Stimulated activated memory B cell treated with anti-CD40 and anti-IgM and Interleukin-4, amounts not matched to agents 10 μg/mL and 1 μg/mL and 100 μg/mL, for 72 hours (primary cell): ENCODE measurements at regions not wholly inside any gene's neighbourhood (a gene's known extent, or its start where the extent isn't known, plus 50 kb on each side); places are given as distances from the start of the nearest gene placed in this dataset.

Experiments
- ATAC-seq: fragments of 150-1000 bp; cut with Tn5 transposase; 2 replicates; pipeline ENCODE4 v1.10.0; 2021
- H3K27ac Mint-ChIP-seq: one replicate; pipeline ENCODE4 v1.8.0; 2022; ENCODE audit warnings: mild to moderate bottlenecking, mixed read lengths
- H3K27me3 Mint-ChIP-seq: one replicate; pipeline ENCODE4 v1.8.0; 2022; ENCODE audit warnings: mixed read lengths
- H3K36me3 Mint-ChIP-seq: one replicate; pipeline ENCODE4 v1.8.0; 2022; ENCODE audit warnings: mixed read lengths
- H3K4me1 Mint-ChIP-seq: one replicate; pipeline ENCODE4 v1.8.0; 2022; ENCODE audit warnings: mixed read lengths
- H3K4me3 Mint-ChIP-seq: one replicate; pipeline ENCODE4 v1.8.0; 2022; ENCODE audit warnings: mild to moderate bottlenecking, moderate library complexity, mixed read lengths
- H3K9me3 Mint-ChIP-seq: one replicate; pipeline ENCODE4 v1.8.0; 2022; ENCODE audit warnings: mixed read lengths

- no peaks in the 10 kb centered on the region for H3K27me3 Mint-ChIP-seq
- H3K4me1 Mint-ChIP-seq: no peaks in the 10 kb centered on the region
- no peak for ATAC-seq
- peaks cover 9% of the 10 kb centered on the region for H3K9me3 Mint-ChIP-seq
- H3K36me3 Mint-ChIP-seq: no peaks in the 10 kb centered on the region
- H3K4me3 Mint-ChIP-seq: no peak overlapping the region
- H3K27ac Mint-ChIP-seq: no peak overlapping the region
Observed at GRCh38 chr10:2256241-2256640, 518.9 kb upstream of the ADARB2 start.

DNA sequence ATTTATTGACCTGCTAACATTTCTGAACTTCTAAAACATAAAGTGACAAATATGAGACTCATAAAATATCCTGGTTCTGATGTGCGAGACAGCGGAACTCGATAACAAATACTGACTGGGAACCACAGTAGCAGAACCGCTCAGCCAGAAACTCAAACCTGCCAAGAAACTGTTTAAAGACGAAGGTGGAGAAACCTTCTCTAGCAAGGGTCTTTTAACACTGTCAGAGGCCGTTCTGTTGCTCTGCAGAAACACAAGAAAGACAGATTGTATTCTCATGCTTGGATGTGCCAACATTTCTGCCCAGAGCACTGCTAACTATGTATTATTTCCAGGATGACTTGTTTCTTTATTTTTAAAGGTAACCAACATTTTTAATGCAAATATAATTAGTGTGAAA is 514.8 kb upstream of the ADARB2 start:
- H3K27me3 Mint-ChIP-seq: no peaks in the 10 kb centered on the region
- H3K27ac Mint-ChIP-seq: no peak overlapping the region
- H3K36me3 Mint-ChIP-seq: no peaks in the 10 kb centered on the region
- peaks cover 4% of the 10 kb centered on the region for H3K9me3 Mint-ChIP-seq
- H3K4me1 Mint-ChIP-seq: no peaks in the 10 kb centered on the region
- no peak overlapping the region for H3K4me3 Mint-ChIP-seq
- ATAC-seq: no peak

DNA sequence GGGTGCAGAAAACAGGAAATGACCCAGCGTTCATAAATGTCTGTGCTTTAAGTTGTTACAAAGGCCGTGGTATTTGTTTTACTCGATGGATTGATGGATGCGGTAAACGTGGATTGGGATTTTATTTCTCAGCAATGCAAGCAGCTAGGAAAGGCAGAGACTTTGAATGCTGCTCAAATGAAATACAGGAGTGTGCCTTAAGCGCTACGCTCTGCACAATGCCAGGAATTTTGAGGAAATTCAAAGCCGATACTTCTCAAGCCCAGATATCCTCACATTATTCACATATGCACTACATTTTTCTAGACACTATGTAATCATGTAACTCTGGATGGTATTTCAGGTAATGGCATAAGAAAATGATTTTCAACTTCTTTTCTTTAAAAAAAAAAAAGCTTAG is 514.3 kb upstream of the ADARB2 start:
- ATAC-seq: no peak
- Mint-ChIP-seq H3K27me3 (no peaks in the 10 kb centered on the region), H3K4me1 (no peaks in the 10 kb centered on the region), H3K27ac (no peak overlapping the region), H3K4me3 (no peak overlapping the region), H3K36me3 (no peaks in the 10 kb centered on the region), H3K9me3 (peaks cover 4% of the 10 kb centered on the region)

GRCh38 chr10:2246747-2247146 is 509.4 kb upstream of the ADARB2 start:
- Mint-ChIP-seq H3K27me3 (no peaks in the 10 kb centered on the region), H3K4me3 (no peak overlapping the region), H3K36me3 (no peaks in the 10 kb centered on the region), H3K27ac (no peak overlapping the region), H3K9me3 (peaks cover 4% of the 10 kb centered on the region), H3K4me1 (no peaks in the 10 kb centered on the region)
- no peak for ATAC-seq

GRCh38 chr10:2245580-2245979 is 508.3 kb upstream of the ADARB2 start:
- peaks cover 4% of the 10 kb centered on the region for H3K9me3 Mint-ChIP-seq
- no peaks in the 10 kb centered on the region for H3K27me3 Mint-ChIP-seq
- H3K27ac Mint-ChIP-seq: no peak overlapping the region
- no peak for ATAC-seq
- no peaks in the 10 kb centered on the region for H3K36me3 Mint-ChIP-seq
- H3K4me3 Mint-ChIP-seq: no peak overlapping the region
- no peaks in the 10 kb centered on the region for H3K4me1 Mint-ChIP-seq

- no peak overlapping the region for H3K27ac Mint-ChIP-seq
Observed at GRCh38 chr10:2244471-2244870, 507.1 kb upstream of the ADARB2 start.

GRCh38 chr10:2236876-2237275 is 499.6 kb upstream of the ADARB2 start:
- ATAC-seq: no peak
- H3K4me1 Mint-ChIP-seq: no peaks in the 10 kb centered on the region
- H3K4me3 Mint-ChIP-seq: no peak overlapping the region
- no peaks in the 10 kb centered on the region for H3K36me3 Mint-ChIP-seq
- H3K27me3 Mint-ChIP-seq: no peaks in the 10 kb centered on the region
- H3K27ac Mint-ChIP-seq: no peak overlapping the region
- H3K9me3 Mint-ChIP-seq: peaks cover 4% of the 10 kb centered on the region

More at GRCh38 chr10:2244471-2244870, 507.1 kb upstream of the ADARB2 start:
- H3K9me3 Mint-ChIP-seq: no peaks in the 10 kb centered on the region
- no peak overlapping the region for H3K4me3 Mint-ChIP-seq
- H3K27me3 Mint-ChIP-seq: no peaks in the 10 kb centered on the region
- no peaks in the 10 kb centered on the region for H3K36me3 Mint-ChIP-seq
- no peaks in the 10 kb centered on the region for H3K4me1 Mint-ChIP-seq
- no peak for ATAC-seq

- Mint-ChIP-seq H3K4me3 (no peak overlapping the region), H3K4me1 (no peaks in the 10 kb centered on the region), H3K9me3 (peaks cover 4% of the 10 kb centered on the region), H3K27me3 (no peaks in the 10 kb centered on the region), H3K27ac (no peak overlapping the region), H3K36me3 (no peaks in the 10 kb centered on the region)
- ATAC-seq: no peak
Observed at GRCh38 chr10:2232479-2232878, 495.2 kb upstream of the ADARB2 start.

DNA sequence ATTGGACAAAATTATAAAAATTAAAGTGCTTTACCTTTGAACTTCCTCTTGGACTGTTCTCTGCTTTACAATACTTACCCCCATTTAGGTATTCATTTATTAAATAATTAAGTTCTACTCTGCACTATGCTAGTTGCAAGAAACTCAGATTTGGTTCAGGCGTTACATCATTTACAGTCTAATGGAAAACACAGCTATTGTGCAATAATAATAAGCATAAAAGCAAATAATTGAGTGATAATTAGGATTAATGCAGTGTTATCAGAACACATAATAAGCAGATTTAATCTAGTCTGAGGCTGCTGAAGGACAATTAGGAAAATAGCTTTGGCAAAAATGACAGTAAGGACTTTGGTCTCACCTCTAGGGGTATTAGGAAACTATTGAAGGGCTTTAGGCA is 493.2 kb upstream of the ADARB2 start:
- ATAC-seq: no peak
- Mint-ChIP-seq H3K27me3 (no peaks in the 10 kb centered on the region), H3K4me1 (no peaks in the 10 kb centered on the region), H3K9me3 (peaks cover 4% of the 10 kb centered on the region), H3K27ac (no peak overlapping the region), H3K36me3 (no peaks in the 10 kb centered on the region), H3K4me3 (no peak overlapping the region)

DNA sequence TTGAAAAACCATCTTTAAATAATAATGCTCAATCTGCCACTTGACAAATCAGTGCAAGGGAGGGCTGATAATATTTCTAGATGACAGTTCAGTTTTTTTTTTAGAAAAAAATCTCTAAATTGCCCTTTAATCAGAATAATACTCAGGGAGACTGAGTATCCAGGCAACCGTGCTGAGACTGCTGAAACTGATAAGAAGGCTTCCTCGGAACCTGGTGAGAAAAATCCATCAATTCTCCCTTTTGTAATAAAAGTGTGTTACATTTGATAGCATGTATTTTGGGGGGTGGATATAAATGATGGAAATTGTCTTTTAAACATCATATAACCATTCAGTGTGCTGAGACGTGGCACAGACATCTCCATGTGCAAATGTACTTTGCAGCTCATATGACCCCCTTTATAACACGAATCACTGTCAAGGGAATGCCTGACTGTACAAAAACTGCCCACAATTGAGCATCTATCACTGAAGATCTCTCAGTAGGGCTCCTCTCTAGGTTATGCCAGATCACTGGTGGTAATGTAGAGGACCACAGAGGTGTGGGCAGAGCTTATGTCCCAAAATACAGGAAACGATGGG is 491.1 kb upstream of the ADARB2 start:
- Mint-ChIP-seq H3K36me3 (no peaks in the 10 kb centered on the region), H3K27ac (no peak overlapping the region), H3K27me3 (no peaks in the 10 kb centered on the region), H3K4me1 (no peaks in the 10 kb centered on the region), H3K4me3 (no peak overlapping the region), H3K9me3 (peaks cover 4% of the 10 kb centered on the region)
- ATAC-seq: no peak

GRCh38 chr10:2225609-2226008 is 488.3 kb upstream of the ADARB2 start:
- no peak for ATAC-seq
- no peak overlapping the region for H3K27ac Mint-ChIP-seq
- no peaks in the 10 kb centered on the region for H3K9me3 Mint-ChIP-seq
- no peaks in the 10 kb centered on the region for H3K4me1 Mint-ChIP-seq
- H3K4me3 Mint-ChIP-seq: no peak overlapping the region
- no peaks in the 10 kb centered on the region for H3K27me3 Mint-ChIP-seq
- H3K36me3 Mint-ChIP-seq: no peaks in the 10 kb centered on the region

- no peak overlapping the region for H3K4me3 Mint-ChIP-seq
- H3K9me3 Mint-ChIP-seq: no peaks in the 10 kb centered on the region
- H3K27ac Mint-ChIP-seq: no peak overlapping the region
- no peaks in the 10 kb centered on the region for H3K36me3 Mint-ChIP-seq
- no peak for ATAC-seq
- H3K4me1 Mint-ChIP-seq: no peaks in the 10 kb centered on the region
- no peaks in the 10 kb centered on the region for H3K27me3 Mint-ChIP-seq
Observed at GRCh38 chr10:2223548-2224320, 486.4 kb upstream of the ADARB2 start.

- no peaks in the 10 kb centered on the region for H3K27me3 Mint-ChIP-seq
Observed at GRCh38 chr10:2222631-2223030, 485.3 kb upstream of the ADARB2 start.

DNA sequence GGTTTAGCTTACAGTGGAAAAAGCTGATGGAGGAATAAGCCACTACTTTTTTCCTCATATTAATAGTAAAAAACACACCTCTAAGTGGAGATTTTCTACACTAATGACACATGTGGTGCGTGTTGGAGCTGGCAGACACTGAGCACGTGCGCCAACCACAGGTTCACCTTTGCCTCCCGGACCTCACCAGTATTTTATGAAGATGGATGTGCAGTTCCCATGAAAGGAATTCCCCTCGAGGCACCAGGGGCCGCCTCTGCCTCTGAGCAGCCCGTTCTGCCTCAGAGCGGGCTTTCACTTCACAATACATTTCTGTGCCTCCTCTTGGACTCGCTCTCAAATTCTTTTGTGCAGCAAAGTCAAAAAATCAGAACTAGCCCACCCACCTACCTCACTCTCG is 477.5 kb upstream of the ADARB2 start:
- Mint-ChIP-seq H3K4me1 (no peaks in the 10 kb centered on the region), H3K27ac (no peak overlapping the region), H3K36me3 (no peaks in the 10 kb centered on the region), H3K9me3 (peaks cover 2% of the 10 kb centered on the region), H3K27me3 (peaks cover 40% of the 10 kb centered on the region), H3K4me3 (no peak overlapping the region)
- ATAC-seq: no peak

More at GRCh38 chr10:2222631-2223030, 485.3 kb upstream of the ADARB2 start:
- Mint-ChIP-seq H3K4me3 (no peak overlapping the region), H3K9me3 (no peaks in the 10 kb centered on the region), H3K36me3 (no peaks in the 10 kb centered on the region), H3K27ac (no peak overlapping the region), H3K4me1 (no peaks in the 10 kb centered on the region)
- no peak for ATAC-seq

GRCh38 chr10:2214092-2214491 is 476.8 kb upstream of the ADARB2 start:
- H3K36me3 Mint-ChIP-seq: no peaks in the 10 kb centered on the region
- H3K4me1 Mint-ChIP-seq: no peaks in the 10 kb centered on the region
- peaks cover 42% of the 10 kb centered on the region for H3K27me3 Mint-ChIP-seq
- H3K9me3 Mint-ChIP-seq: peaks cover 2% of the 10 kb centered on the region
- no peak overlapping the region for H3K27ac Mint-ChIP-seq
- no peak overlapping the region for H3K4me3 Mint-ChIP-seq
- no peak for ATAC-seq

DNA sequence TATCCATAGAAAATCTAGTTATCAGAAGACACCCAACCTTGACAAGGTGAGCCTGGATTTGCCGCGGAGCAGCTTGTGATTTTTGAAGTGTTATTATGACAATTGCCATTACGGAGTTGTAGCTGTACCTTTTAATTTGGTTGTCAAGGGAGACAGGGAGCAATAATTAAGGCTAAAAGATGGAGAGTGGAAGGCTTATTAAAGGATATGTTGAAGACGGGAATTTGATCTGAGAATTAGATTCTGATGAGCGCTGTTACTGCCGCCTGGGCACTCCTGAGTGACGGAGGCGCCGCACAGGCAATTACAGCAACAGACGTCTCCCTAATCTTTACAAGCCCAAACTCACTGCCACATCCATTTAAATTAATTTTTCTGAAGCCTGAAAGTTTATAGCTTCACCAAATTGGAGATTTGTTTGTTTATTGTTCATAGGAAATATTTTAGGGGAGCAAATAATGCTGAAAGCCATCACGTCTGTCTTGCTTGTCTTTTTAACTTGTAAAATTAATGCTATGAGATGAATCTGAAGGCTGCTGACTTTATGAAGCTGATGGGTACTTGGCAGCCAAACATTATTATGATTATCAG is 475.0 kb upstream of the ADARB2 start:
- Mint-ChIP-seq H3K27ac (no peak overlapping the region), H3K4me3 (no peak overlapping the region), H3K36me3 (no peaks in the 10 kb centered on the region), H3K4me1 (no peaks in the 10 kb centered on the region), H3K27me3 (peaks cover 42% of the 10 kb centered on the region), H3K9me3 (peaks cover 2% of the 10 kb centered on the region)
- ATAC-seq: no peak
